HG03060 (cell line): ENCODE measurements at regions not wholly inside any gene's neighbourhood (a gene's known extent, or its start where the extent isn't known, plus 50 kb on each side); places are given as distances from the start of the nearest gene placed in this dataset.

ENCODE experiments used
- ATAC-seq: cut with Tn5 transposase; IDR thresholded peaks from one replicate; pipeline ENCODE4 v1.9.1; 2021; ENCODE audit warnings: low read depth, moderate number of reproducible peaks; ENCODE audit not compliant: unreplicated experiment

DNA sequence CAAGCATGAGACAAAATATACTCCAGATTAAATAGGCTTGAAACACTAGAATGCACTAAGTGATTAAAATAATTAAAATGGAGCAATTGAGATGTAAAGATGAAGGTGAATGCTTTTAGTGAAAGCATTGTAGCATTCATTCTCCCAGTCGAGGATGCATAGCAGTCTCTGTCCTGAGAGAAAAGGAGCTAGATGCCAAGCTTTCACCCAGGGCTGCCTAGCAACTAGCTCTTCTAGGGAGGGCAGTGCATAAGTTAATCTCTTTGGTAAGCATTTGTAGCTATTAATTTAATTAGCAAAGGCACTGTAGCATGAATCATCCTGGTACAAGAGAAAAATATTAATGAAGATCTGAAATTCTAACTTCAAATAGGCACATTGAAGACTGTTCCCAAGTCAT lies 1014.8 kb downstream of the C4orf33 start:
- ATAC-seq, result no peak

DNA sequence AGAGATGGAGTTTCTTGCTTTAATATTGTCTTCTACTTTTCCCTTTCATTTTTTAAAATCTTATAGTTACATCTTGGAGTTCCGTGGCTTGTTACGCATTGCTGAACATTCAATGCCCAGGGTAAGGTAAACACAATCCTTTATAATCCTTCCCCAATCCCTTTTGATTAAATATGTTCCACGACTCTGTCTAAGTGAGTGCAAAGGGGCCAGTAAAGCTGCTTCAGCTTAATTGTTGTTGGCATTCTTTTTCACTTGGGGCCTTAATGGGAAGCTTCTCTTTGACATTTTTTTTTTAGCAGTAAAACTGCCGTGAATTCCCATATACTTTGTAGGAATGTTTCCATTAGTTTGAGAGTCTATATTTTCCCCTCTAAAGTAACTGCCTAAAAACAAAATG lies 1028.1 kb downstream of the C4orf33 start:
- no peak for ATAC-seq

- ATAC-seq, result no peak
These were observed 1029.5 kb downstream of the C4orf33 start for GRCh38 chr4:130125467-130125866.

- no peak for ATAC-seq
These were observed 1031.3 kb downstream of the C4orf33 start for GRCh38 chr4:130127297-130127696.

- no peak for ATAC-seq
These were observed 1035.6 kb downstream of the C4orf33 start for GRCh38 chr4:130131536-130131935.

GRCh38 chr4:130141651-130142050 lies 1045.7 kb downstream of the C4orf33 start:
- no peak for ATAC-seq

- no peak for ATAC-seq
These were observed 1047.7 kb downstream of the C4orf33 start for GRCh38 chr4:130143656-130144055.

DNA sequence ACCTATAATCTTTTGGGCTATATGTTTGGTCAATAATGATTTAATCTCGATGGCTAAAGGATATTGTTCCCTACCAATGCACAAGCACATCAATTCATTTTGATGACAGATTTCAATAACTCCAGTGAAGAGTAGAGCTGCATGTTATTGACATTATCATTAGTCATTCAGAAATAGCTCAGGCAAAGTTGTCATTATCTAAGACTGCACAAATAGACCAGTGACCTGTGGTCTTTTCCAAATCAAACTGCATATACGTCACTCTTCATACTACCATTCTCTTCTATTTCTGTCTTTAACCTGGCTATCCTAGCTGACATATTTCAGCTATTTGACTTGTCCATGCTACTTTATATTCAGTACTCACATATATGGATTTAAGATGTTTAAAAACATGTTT lies 1050.8 kb downstream of the C4orf33 start:
- ATAC-seq, result no peak

DNA sequence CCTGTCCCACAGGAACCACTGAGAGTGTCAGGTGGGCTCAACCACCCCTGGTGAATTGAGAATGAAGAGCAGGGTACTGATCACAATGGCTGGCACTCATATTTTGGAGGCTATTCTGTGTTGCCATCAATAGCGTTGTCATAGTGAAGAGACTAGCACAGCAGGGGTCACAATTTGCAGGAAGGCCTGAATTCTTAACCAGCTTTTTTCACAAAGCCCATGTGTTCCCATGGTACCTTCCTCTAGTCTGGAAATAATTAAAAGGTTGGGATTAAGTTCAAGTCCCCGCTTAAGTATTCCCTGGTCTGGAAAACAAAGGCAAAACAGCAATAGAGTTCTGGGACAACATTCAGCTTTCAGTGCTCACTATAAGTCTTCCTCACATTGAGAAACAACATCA lies 1051.7 kb downstream of the C4orf33 start:
- no peak for ATAC-seq

GRCh38 chr4:130154901-130155300 lies 1058.9 kb downstream of the C4orf33 start:
- ATAC-seq, result no peak

DNA sequence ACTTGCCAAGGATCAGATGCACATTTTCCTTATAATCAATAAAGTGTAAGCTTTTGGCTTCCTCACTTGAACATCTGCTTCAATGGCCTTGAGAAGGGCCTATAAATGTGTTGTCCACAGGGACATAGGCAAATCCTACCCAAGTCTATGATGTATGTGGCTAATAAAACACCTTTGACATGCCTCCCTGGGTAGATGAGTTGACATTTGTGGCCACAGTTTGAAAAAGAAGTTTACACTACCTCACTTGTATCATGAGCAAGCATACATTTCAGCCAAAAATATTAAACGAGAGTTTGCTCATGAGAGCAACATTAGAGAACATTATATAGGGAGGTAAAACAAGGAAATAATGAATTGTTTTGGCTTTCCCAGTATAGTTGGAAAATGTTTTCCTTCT lies 1067.7 kb downstream of the C4orf33 start:
- no peak for ATAC-seq

DNA sequence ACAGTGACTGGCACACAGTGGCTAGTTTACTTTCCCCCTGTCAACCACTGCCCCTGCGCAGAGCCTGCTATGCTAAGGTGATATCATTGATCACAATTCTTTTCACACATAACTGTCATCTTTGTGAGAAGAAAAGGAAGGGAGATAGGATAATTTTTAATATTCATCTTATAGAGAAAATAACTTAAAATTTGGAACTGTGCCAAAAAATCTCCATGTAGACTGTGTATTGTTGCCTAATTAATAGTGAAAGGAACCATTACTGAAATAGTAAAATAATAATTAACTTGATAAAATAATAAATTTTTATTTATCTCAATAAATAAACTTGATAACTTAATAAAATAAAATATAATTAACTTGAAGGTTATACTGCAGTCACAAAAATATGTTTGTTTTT lies 1069.4 kb downstream of the C4orf33 start:
- ATAC-seq, result no peak

DNA sequence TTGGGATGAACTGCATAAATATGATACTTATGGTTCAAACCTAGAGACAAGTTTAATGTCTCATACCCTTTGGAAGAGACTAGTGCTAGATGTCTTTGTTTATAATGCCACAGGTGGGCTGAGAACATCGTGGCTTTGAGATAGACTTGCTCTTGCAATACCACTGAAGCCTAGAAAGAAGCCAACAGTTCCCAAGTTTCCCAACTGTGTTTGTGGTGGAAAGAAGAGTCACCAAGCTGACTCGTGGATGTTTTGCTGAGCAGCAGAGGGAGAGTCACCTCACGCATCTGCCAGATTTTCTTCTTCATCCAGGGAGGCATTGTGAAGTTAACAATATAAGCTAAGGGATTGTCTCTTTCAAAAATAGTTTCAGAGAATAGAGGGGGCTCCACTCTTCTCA lies 1076.2 kb downstream of the C4orf33 start:
- ATAC-seq, result no peak

GRCh38 chr4:130178106-130178505 lies 1082.2 kb downstream of the C4orf33 start:
- no peak for ATAC-seq

GRCh38 chr4:130183096-130183495 lies 1087.1 kb downstream of the C4orf33 start:
- ATAC-seq, result no peak

- ATAC-seq, result no peak
These were observed 1087.8 kb downstream of the C4orf33 start for GRCh38 chr4:130183766-130184165.

- ATAC-seq, result no peak
These were observed 1089.2 kb downstream of the C4orf33 start for GRCh38 chr4:130185123-130185522.

DNA sequence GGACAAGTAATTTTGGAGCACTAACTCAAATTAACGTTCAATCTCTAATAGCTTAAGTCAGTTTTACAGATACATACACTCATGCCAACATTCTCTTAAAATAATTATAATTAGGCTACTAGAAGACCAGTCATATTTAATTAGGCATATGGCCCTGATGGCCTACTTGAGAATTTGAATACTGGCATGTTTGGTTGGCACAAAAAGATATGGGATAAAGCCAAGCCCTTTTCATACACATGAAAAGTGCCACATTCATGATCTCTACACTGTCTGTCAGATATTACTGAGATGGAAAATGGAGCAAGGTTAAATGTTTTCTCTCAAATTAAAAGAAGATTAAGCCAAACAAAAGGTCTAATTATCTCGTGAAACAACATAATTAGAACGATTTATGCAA lies 1091.0 kb downstream of the C4orf33 start:
- ATAC-seq, result no peak

- ATAC-seq, result no peak
These were observed 1091.6 kb downstream of the C4orf33 start for GRCh38 chr4:130187587-130187986.

- no peak for ATAC-seq
These were observed 1096.8 kb downstream of the C4orf33 start for GRCh38 chr4:130192787-130193186.

DNA sequence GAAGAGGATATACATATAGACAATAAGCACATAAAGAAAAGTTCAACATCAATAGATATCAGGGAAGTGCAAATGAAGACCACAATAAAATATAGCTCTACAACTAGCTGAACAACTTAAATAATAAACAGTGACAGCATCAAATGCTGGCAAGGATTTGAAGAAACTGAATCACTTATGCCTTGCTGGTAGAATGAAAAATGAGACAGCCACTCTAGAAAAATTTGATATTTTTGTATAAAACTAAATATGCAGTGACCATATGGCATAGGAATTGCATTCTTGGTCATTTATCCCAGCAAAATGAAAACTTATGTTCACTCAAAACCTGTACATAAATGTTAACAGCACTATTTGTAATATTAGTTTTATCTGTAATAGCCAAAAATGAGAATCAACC lies 1102.0 kb downstream of the C4orf33 start:
- no peak for ATAC-seq

DNA sequence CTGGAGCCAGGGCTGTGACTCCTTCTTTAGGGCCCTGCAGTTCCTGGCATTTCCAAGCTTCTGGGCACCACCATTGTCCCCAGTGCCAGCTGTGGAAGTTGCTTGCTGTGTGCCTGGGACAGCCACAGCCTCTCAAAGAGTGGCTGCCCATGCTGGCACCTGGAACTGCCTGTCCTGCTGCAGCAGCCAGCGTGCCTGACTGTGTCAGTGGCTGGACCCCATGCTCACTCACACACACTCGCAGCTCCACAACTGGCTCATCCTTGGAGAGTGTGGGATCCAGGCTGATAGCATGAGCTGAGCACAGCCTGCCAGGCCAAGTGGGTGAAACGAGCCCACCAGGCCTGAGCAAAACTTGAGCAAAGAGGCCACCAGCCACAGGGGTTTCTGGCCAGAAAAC lies 1107.6 kb downstream of the C4orf33 start:
- no peak for ATAC-seq

DNA sequence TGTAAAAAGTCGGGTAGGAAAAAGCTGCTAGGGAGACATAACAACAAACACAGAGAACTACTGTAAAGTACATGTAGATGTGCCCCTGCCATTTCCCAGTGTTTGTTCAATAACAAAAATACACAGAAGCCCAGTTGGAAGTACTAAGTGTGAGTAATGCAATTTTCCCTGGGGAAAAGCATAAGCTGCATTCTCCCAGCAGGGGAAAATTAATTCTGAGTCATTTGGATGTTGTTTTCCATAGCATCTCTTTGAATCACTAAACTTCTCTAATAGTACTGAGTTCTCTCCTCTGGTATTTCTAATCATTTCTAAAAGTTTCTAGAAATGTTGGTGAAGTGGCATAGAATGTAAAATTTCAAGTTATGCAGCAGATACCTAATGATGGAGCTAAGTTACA lies 1114.9 kb downstream of the C4orf33 start:
- no peak for ATAC-seq
